IgD-negative memory B cell (primary cell): ENCODE measurements at regions not wholly inside any gene's neighbourhood (a gene's known extent, or its start where the extent isn't known, plus 50 kb on each side); places are given as distances from the start of the nearest gene placed in this dataset.

Experiments
- H3K27ac Mint-ChIP-seq, 3 donors: one replicate each; pipeline ENCODE4 v1.8.0; 2020 to 2022; ENCODE audit warnings: mild to moderate bottlenecking in 3 of 3, mixed read lengths in 3 of 3, moderate library complexity in 1 of 3
- H3K27me3 Mint-ChIP-seq: one replicate; pipeline ENCODE4 v1.8.0; 2021; ENCODE audit warnings: mixed read lengths
- H3K36me3 Mint-ChIP-seq: one replicate; pipeline ENCODE4 v1.8.0; 2020; ENCODE audit warnings: mild to moderate bottlenecking, mixed read lengths
- H3K4me1 Mint-ChIP-seq, 3 donors: one replicate each; pipeline ENCODE4 v1.8.0; 2020 to 2022; ENCODE audit warnings: mixed read lengths in 3 of 3, mild to moderate bottlenecking in 1 of 3
- H3K4me3 Mint-ChIP-seq, 4 donors: one replicate each; pipeline ENCODE4 v1.8.0; 2020 to 2022; ENCODE audit warnings: mild to moderate bottlenecking in 4 of 4, mixed read lengths in 4 of 4, moderate library complexity in 3 of 4
- H3K9me3 Mint-ChIP-seq, 3 donors: one replicate each; pipeline ENCODE4 v1.8.0; 2020 to 2021; ENCODE audit warnings: mixed read lengths in 3 of 3, mild to moderate bottlenecking in 1 of 3

- Mint-ChIP-seq H3K36me3 (no peaks in the 10 kb centered on the region), H3K9me3 (no peaks in the 10 kb centered on the region), H3K4me3 (no peak overlapping the region), H3K4me1 (peaks cover 0 to 3% (median 3%) of the 10 kb centered on the region in 3 donors), H3K27ac (no peak overlapping the region), H3K27me3 (peaks cover 4% of the 10 kb centered on the region)
Measured at GRCh38 chr2:215621381-215621780, 185.5 kb upstream of the FN1 start.

- H3K9me3 Mint-ChIP-seq: no peaks in the 10 kb centered on the region
- no peak overlapping the region for H3K4me3 Mint-ChIP-seq
- H3K27ac Mint-ChIP-seq: no peak overlapping the region
- H3K27me3 Mint-ChIP-seq: peaks cover 4% of the 10 kb centered on the region
- H3K36me3 Mint-ChIP-seq: no peaks in the 10 kb centered on the region
- peaks cover 0 to 3% (median 3%) of the 10 kb centered on the region in 3 donors for H3K4me1 Mint-ChIP-seq
Measured at GRCh38 chr2:215620528-215620927, 184.7 kb upstream of the FN1 start.

- H3K4me3 Mint-ChIP-seq: no peak overlapping the region
- H3K27ac Mint-ChIP-seq: no peak overlapping the region
- H3K9me3 Mint-ChIP-seq: no peaks in the 10 kb centered on the region
- peaks cover 0 to 3% (median 3%) of the 10 kb centered on the region in 3 donors for H3K4me1 Mint-ChIP-seq
- no peaks in the 10 kb centered on the region for H3K36me3 Mint-ChIP-seq
- peaks cover 4% of the 10 kb centered on the region for H3K27me3 Mint-ChIP-seq
Measured at GRCh38 chr2:215619989-215620388, 184.1 kb upstream of the FN1 start.

GRCh38 chr2:215619022-215619958, 183.4 kb upstream of the FN1 start:
- no peak overlapping the region for H3K27ac Mint-ChIP-seq
- H3K27me3 Mint-ChIP-seq: peaks cover 7% of the 10 kb centered on the region
- H3K36me3 Mint-ChIP-seq: no peaks in the 10 kb centered on the region
- no peaks in the 10 kb centered on the region for H3K9me3 Mint-ChIP-seq
- H3K4me3 Mint-ChIP-seq: no peak overlapping the region
- H3K4me1 Mint-ChIP-seq: peaks cover 0 to 3% (median 3%) of the 10 kb centered on the region in 3 donors

GRCh38 chr2:215618145-215618544, 182.3 kb upstream of the FN1 start:
- H3K27me3 Mint-ChIP-seq: peaks cover 9% of the 10 kb centered on the region
- H3K4me3 Mint-ChIP-seq: no peak overlapping the region

GRCh38 chr2:215617060-215617824, 181.4 kb upstream of the FN1 start:
- Mint-ChIP-seq H3K4me1 (peaks cover 0 to 3% (median 3%) of the 10 kb centered on the region in 3 donors), H3K27ac (no peak overlapping the region), H3K36me3 (no peaks in the 10 kb centered on the region), H3K9me3 (no peaks in the 10 kb centered on the region), H3K27me3 (peaks cover 9% of the 10 kb centered on the region), H3K4me3 (no peak overlapping the region)

More at GRCh38 chr2:215618145-215618544, 182.3 kb upstream of the FN1 start:
- Mint-ChIP-seq H3K9me3 (no peaks in the 10 kb centered on the region), H3K27ac (no peak overlapping the region), H3K4me1 (peaks cover 0 to 3% (median 3%) of the 10 kb centered on the region in 3 donors), H3K36me3 (no peaks in the 10 kb centered on the region)

GRCh38 chr2:215615803-215616174, 179.9 kb upstream of the FN1 start:
- Mint-ChIP-seq H3K27ac (peak overlapping the region in 1 of 3 donors; percentile 54), H3K4me1 (peaks cover 0 to 3% (median 3%) of the 10 kb centered on the region in 3 donors), H3K36me3 (no peaks in the 10 kb centered on the region), H3K27me3 (peaks cover 5% of the 10 kb centered on the region), H3K4me3 (no peak overlapping the region), H3K9me3 (no peaks in the 10 kb centered on the region)

- Mint-ChIP-seq H3K36me3 (no peaks in the 10 kb centered on the region), H3K4me1 (peaks cover 0 to 3% (median 2%) of the 10 kb centered on the region in 3 donors), H3K27ac (peak overlapping the region in 1 of 3 donors; percentile 54), H3K9me3 (no peaks in the 10 kb centered on the region), H3K27me3 (peaks cover 5% of the 10 kb centered on the region), H3K4me3 (no peak overlapping the region)
Measured at GRCh38 chr2:215615067-215615802, 179.4 kb upstream of the FN1 start.

- no peaks in the 10 kb centered on the region for H3K36me3 Mint-ChIP-seq
- no peak overlapping the region for H3K27ac Mint-ChIP-seq
- H3K9me3 Mint-ChIP-seq: no peaks in the 10 kb centered on the region
- peaks cover 5% of the 10 kb centered on the region for H3K27me3 Mint-ChIP-seq
- no peak overlapping the region for H3K4me3 Mint-ChIP-seq
- H3K4me1 Mint-ChIP-seq: no peaks in the 10 kb centered on the region
Measured at GRCh38 chr2:215614296-215614695, 178.4 kb upstream of the FN1 start.

- H3K4me1 Mint-ChIP-seq: no peaks in the 10 kb centered on the region
- no peaks in the 10 kb centered on the region for H3K36me3 Mint-ChIP-seq
- H3K4me3 Mint-ChIP-seq: no peak overlapping the region
- H3K27me3 Mint-ChIP-seq: peaks cover 5% of the 10 kb centered on the region
- no peaks in the 10 kb centered on the region for H3K9me3 Mint-ChIP-seq
- no peak overlapping the region for H3K27ac Mint-ChIP-seq
Measured at GRCh38 chr2:215613888-215614287, 178.0 kb upstream of the FN1 start.

- Mint-ChIP-seq H3K4me3 (no peak overlapping the region), H3K9me3 (no peaks in the 10 kb centered on the region), H3K27ac (no peak overlapping the region), H3K36me3 (no peaks in the 10 kb centered on the region), H3K27me3 (peaks cover 5% of the 10 kb centered on the region), H3K4me1 (no peaks in the 10 kb centered on the region)
Measured at GRCh38 chr2:215613280-215613679, 177.4 kb upstream of the FN1 start.

GRCh38 chr2:215612786-215613185, 176.9 kb upstream of the FN1 start:
- H3K36me3 Mint-ChIP-seq: no peaks in the 10 kb centered on the region
- H3K27me3 Mint-ChIP-seq: peaks cover 5% of the 10 kb centered on the region
- no peaks in the 10 kb centered on the region for H3K4me1 Mint-ChIP-seq
- no peak overlapping the region for H3K4me3 Mint-ChIP-seq
- no peaks in the 10 kb centered on the region for H3K9me3 Mint-ChIP-seq
- H3K27ac Mint-ChIP-seq: no peak overlapping the region

- H3K36me3 Mint-ChIP-seq: no peaks in the 10 kb centered on the region
- no peak overlapping the region for H3K4me3 Mint-ChIP-seq
- no peaks in the 10 kb centered on the region for H3K9me3 Mint-ChIP-seq
- H3K4me1 Mint-ChIP-seq: no peaks in the 10 kb centered on the region
- no peak overlapping the region for H3K27ac Mint-ChIP-seq
- H3K27me3 Mint-ChIP-seq: peaks cover 5% of the 10 kb centered on the region
Measured at GRCh38 chr2:215611609-215612386, 175.9 kb upstream of the FN1 start.
